Lower leg skin (tissue), 4 donors: ENCODE measurements at regions not wholly inside any gene's neighbourhood (a gene's known extent, or its start where the extent isn't known, plus 50 kb on each side); places are given as distances from the start of the nearest gene placed in this dataset.

Source experiments
- DNase-seq, 2 donors: peaks; one replicate each; pipeline ENCODE4 v3.0.0-alpha.2; 2019; ENCODE audit warnings: low spot score in 2 of 2
- H3K4me3 ChIP-seq: fragments of 200-600 bp; sonication (generic); 2 replicates; pipeline ENCODE4 v1.5.1; 2017; ENCODE audit warnings: mild to moderate bottlenecking, low read depth; ENCODE audit not compliant: poor library complexity, severe bottlenecking
- POLR2A ChIP-seq, 2 donors: fragments of 450-650 bp; IDR thresholded peaks; one replicate each; pipeline ENCODE4 v1.6.1; 2016 to 2017; ENCODE audit warnings: antibody characterized with exemption in 2 of 2, mild to moderate bottlenecking in 1 of 2, moderate library complexity in 1 of 2
- WGBS, 2 donors: methylation state at CpG; one replicate each; pipeline ENCODE4 v1.1.5; 2018; 5-methylcytosine and 5-hydroxymethylcytosine counted together
- intact Hi-C: fragments of 100-400 bp; cut with DNase I; formaldehyde crosslinking; loops from one replicate; pipeline ENCODE4 v1.15.0; 2023; ENCODE audit warnings: low total_unique reads
- TF ChIP-seq, protein P1 (sequence below), 3 donors: fragments of 450-650 bp; IDR thresholded peaks; one replicate each; pipeline ENCODE4 v1.5.1; 2016; ENCODE audit warnings: antibody characterized with exemption in 3 of 3, mild to moderate bottlenecking in 3 of 3, moderate library complexity in 2 of 3

- H3K4me3 ChIP-seq = no peak overlapping the region
- whole genome bisulfite sequencing, 2 donors = 16 to 24% methylated on average over 4 of the region's 4 CpGs
- no peak for TF ChIP-seq POLR2A (IDR thresholded peaks at IDR 0.05)
- TF ChIP-seq, protein P1, sequence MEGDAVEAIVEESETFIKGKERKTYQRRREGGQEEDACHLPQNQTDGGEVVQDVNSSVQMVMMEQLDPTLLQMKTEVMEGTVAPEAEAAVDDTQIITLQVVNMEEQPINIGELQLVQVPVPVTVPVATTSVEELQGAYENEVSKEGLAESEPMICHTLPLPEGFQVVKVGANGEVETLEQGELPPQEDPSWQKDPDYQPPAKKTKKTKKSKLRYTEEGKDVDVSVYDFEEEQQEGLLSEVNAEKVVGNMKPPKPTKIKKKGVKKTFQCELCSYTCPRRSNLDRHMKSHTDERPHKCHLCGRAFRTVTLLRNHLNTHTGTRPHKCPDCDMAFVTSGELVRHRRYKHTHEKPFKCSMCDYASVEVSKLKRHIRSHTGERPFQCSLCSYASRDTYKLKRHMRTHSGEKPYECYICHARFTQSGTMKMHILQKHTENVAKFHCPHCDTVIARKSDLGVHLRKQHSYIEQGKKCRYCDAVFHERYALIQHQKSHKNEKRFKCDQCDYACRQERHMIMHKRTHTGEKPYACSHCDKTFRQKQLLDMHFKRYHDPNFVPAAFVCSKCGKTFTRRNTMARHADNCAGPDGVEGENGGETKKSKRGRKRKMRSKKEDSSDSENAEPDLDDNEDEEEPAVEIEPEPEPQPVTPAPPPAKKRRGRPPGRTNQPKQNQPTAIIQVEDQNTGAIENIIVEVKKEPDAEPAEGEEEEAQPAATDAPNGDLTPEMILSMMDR (IDR thresholded peaks at IDR 0.05) = no peak
- intact Hi-C loops = no loop called here
- DNase-seq = no peak
Observed at GRCh38 chr18:51330148-51330547, 132.7 kb upstream of the MEX3C start.

GRCh38 chr18:51330739-51331138, 133.3 kb upstream of the MEX3C start:
- TF ChIP-seq, protein P1 (IDR thresholded peaks at IDR 0.05) = no peak
- TF ChIP-seq POLR2A (IDR thresholded peaks at IDR 0.05) = no peak
- intact Hi-C loops = no loop called here
- WGBS, 2 donors = 66 to 70% methylated on average over 5 of the region's 5 CpGs

DNA sequence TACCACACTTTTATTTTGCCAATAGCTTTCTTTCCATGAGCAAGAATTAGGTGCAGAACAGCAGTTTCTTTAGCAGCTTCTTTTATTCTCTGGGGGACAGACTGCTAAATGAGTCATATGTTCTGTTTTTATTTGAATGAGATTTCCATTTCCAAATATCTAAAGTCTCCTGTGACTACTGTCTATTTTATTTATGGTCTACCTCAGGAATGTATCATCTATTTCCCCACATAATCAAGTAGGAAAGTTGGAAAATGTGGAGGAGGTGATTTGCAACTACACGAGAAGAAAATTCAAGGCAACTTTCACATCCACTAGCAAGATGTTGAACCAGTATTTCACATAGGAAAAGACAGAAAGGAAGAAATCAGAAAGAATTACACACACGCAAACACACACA, 139.9 kb upstream of the MEX3C start:
- no peak for DNase-seq
- H3K4me3 ChIP-seq = no peak overlapping the region
- TF ChIP-seq POLR2A (IDR thresholded peaks at IDR 0.05) = no peak
- TF ChIP-seq, protein P1 (IDR thresholded peaks at IDR 0.05) = no peak
- WGBS, 2 donors = 49 to 50% methylated on average over 2 of the region's 2 CpGs
- intact Hi-C loops = no loop called here

More at GRCh38 chr18:51330739-51331138, 133.3 kb upstream of the MEX3C start:
- DNase-seq = no peak
- H3K4me3 ChIP-seq = no peak overlapping the region

DNA sequence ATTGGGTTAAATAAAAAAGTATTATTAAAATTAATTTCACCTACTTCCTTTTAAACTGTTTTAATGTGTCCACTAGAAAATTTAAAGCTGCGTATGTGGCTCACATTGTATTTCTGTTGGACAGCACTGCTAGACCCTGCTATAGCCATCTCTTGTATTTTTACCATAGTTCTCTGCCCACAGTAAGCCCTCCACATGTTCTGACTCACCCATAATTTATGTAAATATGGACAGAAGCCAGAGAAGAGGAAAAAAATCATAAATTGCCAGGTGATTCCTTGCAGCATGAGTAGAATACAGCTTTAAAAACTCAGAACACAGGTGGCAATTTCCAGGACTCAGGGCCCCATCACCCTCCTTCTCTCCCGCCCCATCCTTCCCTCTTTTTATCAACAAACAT, 142.4 kb upstream of the MEX3C start:
- intact Hi-C loops = no loop called here
- WGBS, 2 donors = 55 to 68% methylated on average over 2 of the region's 2 CpGs
- DNase-seq = no peak

DNA sequence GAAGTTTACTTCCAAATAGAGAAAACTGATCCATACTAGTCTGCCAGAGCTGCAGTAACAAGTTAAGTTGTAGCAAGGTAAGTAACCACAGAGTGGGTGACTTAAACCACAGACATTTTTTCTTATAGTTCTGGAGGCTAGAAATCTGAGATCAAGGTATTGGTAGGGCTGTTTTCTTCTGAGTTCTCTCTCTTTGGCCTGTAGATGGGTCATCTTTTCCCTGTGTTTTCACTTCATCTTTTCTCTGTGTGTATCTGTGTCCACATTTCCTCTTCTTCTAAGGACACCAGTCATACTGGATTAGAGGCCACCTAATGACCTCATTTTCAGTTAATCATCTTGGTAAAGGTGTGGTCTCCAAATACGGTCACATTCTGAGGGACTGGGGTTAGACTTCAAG, 142.9 kb upstream of the MEX3C start:
- TF ChIP-seq, protein P1 (IDR thresholded peaks at IDR 0.05) = no peak
- no peak for TF ChIP-seq POLR2A (IDR thresholded peaks at IDR 0.05)
- H3K4me3 ChIP-seq = no peak overlapping the region
- intact Hi-C loops = no loop called here
- 80 to 83% methylated on average over 1 of the region's 1 CpG for WGBS, 2 donors
- no peak for DNase-seq

More for the DNA sequence above, 142.4 kb upstream of the MEX3C start:
- H3K4me3 ChIP-seq = no peak overlapping the region
- TF ChIP-seq POLR2A (IDR thresholded peaks at IDR 0.05) = no peak
- TF ChIP-seq, protein P1 (IDR thresholded peaks at IDR 0.05) = no peak

DNA sequence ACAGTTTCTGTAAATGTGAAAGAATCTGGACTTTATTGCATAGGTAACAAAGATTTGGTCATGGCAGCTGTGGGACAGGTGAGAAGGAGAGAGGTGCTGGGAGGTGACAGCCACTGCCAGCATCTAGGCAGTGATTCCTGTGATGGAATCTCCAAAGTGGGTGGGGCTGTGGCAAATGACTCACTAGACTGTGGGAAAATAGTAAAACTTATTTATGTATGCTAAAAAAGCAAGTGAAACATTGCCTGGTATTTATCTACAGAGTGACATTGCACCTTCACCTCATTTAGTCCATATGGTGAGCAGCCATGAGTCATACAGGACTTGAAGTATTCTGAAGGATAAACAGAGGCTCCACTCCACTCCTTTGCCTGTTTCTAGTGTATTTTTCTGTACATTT, 145.3 kb upstream of the MEX3C start:
- DNase-seq = no peak
- TF ChIP-seq POLR2A (IDR thresholded peaks at IDR 0.05) = no peak
- TF ChIP-seq, protein P1 (IDR thresholded peaks at IDR 0.05) = no peak
- no peak overlapping the region for H3K4me3 ChIP-seq
- intact Hi-C loops = no loop called here
